ENCODE measurements at regions not wholly inside any gene's neighbourhood (a gene's known extent, or its start where the extent isn't known, plus 50 kb on each side); places are given as distances from the start of the nearest gene placed in this dataset.

GRCh38 chr15:87207990-87208580, 1048.5 kb downstream of the NTRK3 start:
- Histone ChIP-seq H2AFZ (ENCODE audit: low read depth, low read length) (no peak overlapping the region), H3K4me2 (ENCODE audit: insufficient read depth, low read length) (no peak overlapping the region), H3K27me3 (ENCODE audit: insufficient read depth, low read length, poor library complexity) (no peaks in the 10 kb centered on the region), H3K4me1 (ENCODE audit: insufficient read depth, low read length) (no peaks in the 10 kb centered on the region), H4K20me1 (ENCODE audit: insufficient read depth, low read length) (no peaks in the 10 kb centered on the region), H3K4me3 (ENCODE audit: low read depth in 1 of 2, low read length in 2 of 2) (no peak overlapping the region), H3K9ac (ENCODE audit: low read depth, low read length) (no peak overlapping the region), H3K9me3 (ENCODE audit: insufficient read depth, low read length, severe bottlenecking) (no peaks in the 10 kb centered on the region), H3K27ac (ENCODE audit: low read length) (no peak overlapping the region), H3K36me3 (ENCODE audit: insufficient read depth, low read length) (no peaks in the 10 kb centered on the region), H3K79me2 (ENCODE audit: insufficient read depth, low read length) (no peaks in the 10 kb centered on the region)
- DNase-seq, result no peak
- TF ChIP-seq EZH2 (IDR thresholded peaks at IDR 0.05; ENCODE audit: borderline replicate concordance, low read depth, low read length, severe bottlenecking) (no peak), CTCF (IDR thresholded peaks at IDR 0.05; ENCODE audit: borderline replicate concordance, extremely low read depth, low read length, poor library complexity, severe bottlenecking) (no peak)
- no peak for ATAC-seq (ENCODE audit: insufficient read depth, low read depth)

GRCh38 chr15:87207251-87207650, 1049.3 kb downstream of the NTRK3 start:
- H3K36me3 ChIP-seq (ENCODE audit: insufficient read depth, low read length), result no peaks in the 10 kb centered on the region
- H3K79me2 ChIP-seq (ENCODE audit: insufficient read depth, low read length), result no peaks in the 10 kb centered on the region
- no peak overlapping the region for H2AFZ ChIP-seq (ENCODE audit: low read depth, low read length)
- H3K9ac ChIP-seq (ENCODE audit: low read depth, low read length), result no peak overlapping the region
- no peak overlapping the region for H3K4me3 ChIP-seq (ENCODE audit: low read depth in 1 of 2, low read length in 2 of 2)
- H3K4me1 ChIP-seq (ENCODE audit: insufficient read depth, low read length), result no peaks in the 10 kb centered on the region
- no peak overlapping the region for H3K27ac ChIP-seq (ENCODE audit: low read length)
- ATAC-seq (ENCODE audit: insufficient read depth, low read depth) (no peak), DNase-seq (no peak)
- no peaks in the 10 kb centered on the region for H4K20me1 ChIP-seq (ENCODE audit: insufficient read depth, low read length)
- H3K9me3 ChIP-seq (ENCODE audit: insufficient read depth, low read length, severe bottlenecking), result no peaks in the 10 kb centered on the region
- no peak for TF ChIP-seq EZH2 (IDR thresholded peaks at IDR 0.05; ENCODE audit: borderline replicate concordance, low read depth, low read length, severe bottlenecking)
- no peak for TF ChIP-seq CTCF (IDR thresholded peaks at IDR 0.05; ENCODE audit: borderline replicate concordance, extremely low read depth, low read length, poor library complexity, severe bottlenecking)
- H3K4me2 ChIP-seq (ENCODE audit: insufficient read depth, low read length), result no peak overlapping the region
- H3K27me3 ChIP-seq (ENCODE audit: insufficient read depth, low read length, poor library complexity), result no peaks in the 10 kb centered on the region

GRCh38 chr15:87201986-87202385, 1054.6 kb downstream of the NTRK3 start:
- H3K4me3 ChIP-seq (ENCODE audit: low read depth in 1 of 2, low read length in 2 of 2), result no peak overlapping the region
- no peaks in the 10 kb centered on the region for H4K20me1 ChIP-seq (ENCODE audit: insufficient read depth, low read length)
- no peak overlapping the region for H2AFZ ChIP-seq (ENCODE audit: low read depth, low read length)
- no peak overlapping the region for H3K27ac ChIP-seq (ENCODE audit: low read length)
- no peaks in the 10 kb centered on the region for H3K79me2 ChIP-seq (ENCODE audit: insufficient read depth, low read length)
- H3K9me3 ChIP-seq (ENCODE audit: insufficient read depth, low read length, severe bottlenecking), result no peaks in the 10 kb centered on the region
- ATAC-seq (ENCODE audit: insufficient read depth, low read depth) (peak; percentile 84), DNase-seq (peak; percentile 51)
- H3K4me2 ChIP-seq (ENCODE audit: insufficient read depth, low read length), result no peak overlapping the region
- no peak overlapping the region for H3K9ac ChIP-seq (ENCODE audit: low read depth, low read length)
- TF ChIP-seq EZH2 (IDR thresholded peaks at IDR 0.05; ENCODE audit: borderline replicate concordance, low read depth, low read length, severe bottlenecking), result no peak
- no peak for TF ChIP-seq CTCF (IDR thresholded peaks at IDR 0.05; ENCODE audit: borderline replicate concordance, extremely low read depth, low read length, poor library complexity, severe bottlenecking)
- no peaks in the 10 kb centered on the region for H3K4me1 ChIP-seq (ENCODE audit: insufficient read depth, low read length)
- no peaks in the 10 kb centered on the region for H3K36me3 ChIP-seq (ENCODE audit: insufficient read depth, low read length)
- H3K27me3 ChIP-seq (ENCODE audit: insufficient read depth, low read length, poor library complexity), result no peaks in the 10 kb centered on the region
